GM04503 (cell line): ENCODE measurements at regions not wholly inside any gene's neighbourhood (a gene's known extent, or its start where the extent isn't known, plus 50 kb on each side); places are given as distances from the start of the nearest gene placed in this dataset.
"Not testable (repeated sequence)": the region's sequence is repeated elsewhere in the genome, so short reads cannot be mapped to it uniquely, and the experiment has no call there.

Experiments
- DNase-seq: peaks from one replicate; pipeline ENCODE4 v3.0.0-alpha.2; 2012; ENCODE audit warnings: low read depth

- DNase-seq: no peak
Observed at GRCh38 chr11:44417731-44418455, 108.0 kb upstream of the ALX4 start.

GRCh38 chr11:44418456-44418830, 108.5 kb upstream of the ALX4 start:
- no peak for DNase-seq

GRCh38 chr11:44421090-44421675, 111.2 kb upstream of the ALX4 start:
- DNase-seq: no peak

- DNase-seq: no peak
Observed at GRCh38 chr11:44423289-44423688, 113.3 kb upstream of the ALX4 start.

- no peak for DNase-seq
Observed at GRCh38 chr11:44424841-44425240, 114.9 kb upstream of the ALX4 start.

GRCh38 chr11:44426119-44426518, 116.2 kb upstream of the ALX4 start:
- DNase-seq: no peak

GRCh38 chr11:44426958-44427357, 117.0 kb upstream of the ALX4 start:
- no peak for DNase-seq

GRCh38 chr11:44427432-44427831, 117.5 kb upstream of the ALX4 start:
- no peak for DNase-seq

GRCh38 chr11:44430140-44430539, 120.2 kb upstream of the ALX4 start:
- no peak for DNase-seq

GRCh38 chr11:44434191-44434590, 124.3 kb upstream of the ALX4 start:
- DNase-seq: no peak

- DNase-seq: no peak
Observed at GRCh38 chr11:44437122-44437521, 127.2 kb upstream of the ALX4 start.

GRCh38 chr11:44442893-44443673, 122.4 kb upstream of the CD82 start:
- DNase-seq: not testable (repeated sequence)

- DNase-seq: no peak
Observed at GRCh38 chr11:44443836-44444769, 121.4 kb upstream of the CD82 start.

- no peak for DNase-seq
Observed at GRCh38 chr11:44444770-44445321, 120.6 kb upstream of the CD82 start.

GRCh38 chr11:44445500-44446365, 119.7 kb upstream of the CD82 start:
- DNase-seq: no peak

GRCh38 chr11:44446366-44446762, 119.1 kb upstream of the CD82 start:
- DNase-seq: no peak

- DNase-seq: no peak
Observed at GRCh38 chr11:44446996-44447771, 118.3 kb upstream of the CD82 start.

- no peak for DNase-seq
Observed at GRCh38 chr11:44450295-44450932, 115.0 kb upstream of the CD82 start.

- no peak for DNase-seq
Observed at GRCh38 chr11:44451706-44452105, 113.8 kb upstream of the CD82 start.
